ENCODE measurements at regions not wholly inside any gene's neighbourhood (a gene's known extent, or its start where the extent isn't known, plus 50 kb on each side); places are given as distances from the start of the nearest gene placed in this dataset.

GRCh38 chr4:74651198-74651597, 143.1 kb downstream of the BTC start:
- TF ChIP-seq CTCF (IDR thresholded peaks at IDR 0.05; ENCODE audit: low read depth, low read length) = no peak
- TF ChIP-seq POLR2A (IDR thresholded peaks at IDR 0.05; ENCODE audit: extremely low read depth, insufficient read length) = no peak
